Calu3 (cell line): ENCODE measurements at regions not wholly inside any gene's neighbourhood (a gene's known extent, or its start where the extent isn't known, plus 50 kb on each side); places are given as distances from the start of the nearest gene placed in this dataset.
"Not testable (repeated sequence)": the region's sequence is repeated elsewhere in the genome, so short reads cannot be mapped to it uniquely, and the experiment has no call there.

Experiments
- BruUV-seq: library from RNA; stranded (reverse); fragments of 400-500 nt; replicated peaks from 2 replicates; lab custom pipeline; 2021; lab: Mats Ljungman, UMichigan
- CTCF ChIA-PET: fragments of 300-600 bp; sonication (Branson Sonifier 250); formaldehyde crosslinking; loops from one replicate; lab custom pipeline; 2022; ENCODE audit warnings: antibody characterized with exemption; lab: Charles Lee
- DNase-seq: peaks from one replicate; pipeline ENCODE4 v3.0.0; 2022
- H3K27ac Mint-ChIP-seq: one replicate; pipeline ENCODE4 v1.8.0; 2022; ENCODE audit warnings: mixed read lengths; ENCODE audit not compliant: unreplicated experiment
- H3K27me3 Mint-ChIP-seq: one replicate; pipeline ENCODE4 v1.8.0; 2022; ENCODE audit warnings: mixed read lengths; ENCODE audit not compliant: unreplicated experiment
- H3K36me3 Mint-ChIP-seq: one replicate; pipeline ENCODE4 v1.8.0; 2022; ENCODE audit warnings: mild to moderate bottlenecking, moderate library complexity, mixed read lengths; ENCODE audit not compliant: insufficient read depth, unreplicated experiment
- H3K4me1 Mint-ChIP-seq: one replicate; pipeline ENCODE4 v1.8.0; 2022; ENCODE audit warnings: mild to moderate bottlenecking, low read depth, mixed read lengths; ENCODE audit not compliant: unreplicated experiment
- H3K4me3 Mint-ChIP-seq: one replicate; pipeline ENCODE4 v1.8.0; 2022; ENCODE audit warnings: mild to moderate bottlenecking, low read depth, moderate library complexity, mixed read lengths; ENCODE audit not compliant: unreplicated experiment
- H3K9me3 Mint-ChIP-seq: one replicate; pipeline ENCODE4 v1.8.0; 2022; ENCODE audit warnings: low read depth, mixed read lengths; ENCODE audit not compliant: unreplicated experiment
- intact Hi-C: fragments of 100-400 bp; cut with micrococcal nuclease; formaldehyde crosslinking; loops from one replicate; pipeline ENCODE4 v1.10.0; 2022; ENCODE audit not compliant: unreplicated experiment
- TF ChIP-seq, protein P1 (sequence below): fragments of 200-600 bp; IDR thresholded peaks from one replicate; pipeline ENCODE4 v1.8.0; 2022; ENCODE audit warnings: antibody characterized with exemption; ENCODE audit not compliant: unreplicated experiment

DNA sequence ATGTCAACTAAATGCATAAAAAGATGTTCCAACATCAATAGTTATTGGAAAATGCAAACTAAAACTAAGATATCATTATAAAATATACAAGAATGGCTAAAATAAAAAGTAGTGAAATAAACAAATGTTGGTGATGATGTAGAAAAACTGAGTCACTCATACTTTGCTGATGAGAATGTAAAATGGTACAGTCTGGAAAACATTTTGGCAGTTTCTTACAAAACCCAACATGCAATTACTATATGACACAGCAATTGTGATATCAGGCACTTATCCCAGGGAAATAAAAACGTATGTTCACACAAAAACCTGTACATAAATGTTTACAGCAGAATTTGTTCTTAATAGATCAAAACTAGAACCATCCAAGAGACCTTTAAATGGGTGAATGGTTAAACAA, 182.6 kb downstream of the RTL9 start:
- Mint-ChIP-seq H3K27me3 (peaks cover 7% of the 10 kb centered on the region), H3K36me3 (no peaks in the 10 kb centered on the region), H3K27ac (no peak overlapping the region), H3K9me3 (no peaks in the 10 kb centered on the region), H3K4me1 (no peaks in the 10 kb centered on the region), H3K4me3 (no peak overlapping the region)
- intact Hi-C loops: no loop called here
- CTCF ChIA-PET: no interaction called here
- BruUV-seq: no TSS peak
- no peak for DNase-seq
- TF ChIP-seq, protein P1, sequence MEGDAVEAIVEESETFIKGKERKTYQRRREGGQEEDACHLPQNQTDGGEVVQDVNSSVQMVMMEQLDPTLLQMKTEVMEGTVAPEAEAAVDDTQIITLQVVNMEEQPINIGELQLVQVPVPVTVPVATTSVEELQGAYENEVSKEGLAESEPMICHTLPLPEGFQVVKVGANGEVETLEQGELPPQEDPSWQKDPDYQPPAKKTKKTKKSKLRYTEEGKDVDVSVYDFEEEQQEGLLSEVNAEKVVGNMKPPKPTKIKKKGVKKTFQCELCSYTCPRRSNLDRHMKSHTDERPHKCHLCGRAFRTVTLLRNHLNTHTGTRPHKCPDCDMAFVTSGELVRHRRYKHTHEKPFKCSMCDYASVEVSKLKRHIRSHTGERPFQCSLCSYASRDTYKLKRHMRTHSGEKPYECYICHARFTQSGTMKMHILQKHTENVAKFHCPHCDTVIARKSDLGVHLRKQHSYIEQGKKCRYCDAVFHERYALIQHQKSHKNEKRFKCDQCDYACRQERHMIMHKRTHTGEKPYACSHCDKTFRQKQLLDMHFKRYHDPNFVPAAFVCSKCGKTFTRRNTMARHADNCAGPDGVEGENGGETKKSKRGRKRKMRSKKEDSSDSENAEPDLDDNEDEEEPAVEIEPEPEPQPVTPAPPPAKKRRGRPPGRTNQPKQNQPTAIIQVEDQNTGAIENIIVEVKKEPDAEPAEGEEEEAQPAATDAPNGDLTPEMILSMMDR: no peak

GRCh38 chrX:110550854-110551253, 192.2 kb downstream of the RTL9 start:
- H3K27ac Mint-ChIP-seq, H3K27me3 Mint-ChIP-seq, H3K4me3 Mint-ChIP-seq, DNase-seq, H3K4me1 Mint-ChIP-seq, H3K36me3 Mint-ChIP-seq, BruUV-seq, H3K9me3 Mint-ChIP-seq, intact Hi-C loops, CTCF ChIA-PET: not testable (repeated sequence)

GRCh38 chrX:110557864-110558263, 199.2 kb downstream of the RTL9 start:
- no peak overlapping the region for H3K27ac Mint-ChIP-seq
- TF ChIP-seq, protein P1: no peak
- DNase-seq: no peak
- H3K4me1 Mint-ChIP-seq: no peaks in the 10 kb centered on the region
- BruUV-seq: no TSS peak
- peaks cover 11% of the 10 kb centered on the region for H3K27me3 Mint-ChIP-seq
- intact Hi-C loops: no loop called here
- no peak overlapping the region for H3K4me3 Mint-ChIP-seq
- no peaks in the 10 kb centered on the region for H3K36me3 Mint-ChIP-seq
- peaks cover 6% of the 10 kb centered on the region for H3K9me3 Mint-ChIP-seq
- CTCF ChIA-PET: no interaction called here

DNA sequence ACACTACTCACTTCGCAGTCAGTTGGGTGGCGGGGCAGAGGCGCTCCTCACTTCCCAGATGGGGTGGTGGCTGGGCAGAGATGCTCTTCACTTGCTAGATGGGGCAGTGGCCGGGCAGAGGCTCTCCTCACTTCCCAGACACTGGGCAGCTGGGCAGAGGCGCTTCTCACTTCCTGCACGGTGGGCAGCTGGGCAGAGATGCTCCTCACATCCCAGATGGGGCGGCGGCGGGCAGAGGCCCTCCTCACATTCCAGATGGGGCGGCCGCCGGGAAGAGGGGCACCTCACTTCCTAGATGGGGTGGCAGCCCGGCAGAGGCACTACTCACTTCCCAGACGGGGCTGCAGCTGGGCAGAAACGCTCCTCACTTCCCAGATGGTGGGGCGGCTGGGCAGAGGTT, 199.8 kb downstream of the RTL9 start:
- H3K36me3 Mint-ChIP-seq: no peaks in the 10 kb centered on the region
- no peaks in the 10 kb centered on the region for H3K4me1 Mint-ChIP-seq

DNA sequence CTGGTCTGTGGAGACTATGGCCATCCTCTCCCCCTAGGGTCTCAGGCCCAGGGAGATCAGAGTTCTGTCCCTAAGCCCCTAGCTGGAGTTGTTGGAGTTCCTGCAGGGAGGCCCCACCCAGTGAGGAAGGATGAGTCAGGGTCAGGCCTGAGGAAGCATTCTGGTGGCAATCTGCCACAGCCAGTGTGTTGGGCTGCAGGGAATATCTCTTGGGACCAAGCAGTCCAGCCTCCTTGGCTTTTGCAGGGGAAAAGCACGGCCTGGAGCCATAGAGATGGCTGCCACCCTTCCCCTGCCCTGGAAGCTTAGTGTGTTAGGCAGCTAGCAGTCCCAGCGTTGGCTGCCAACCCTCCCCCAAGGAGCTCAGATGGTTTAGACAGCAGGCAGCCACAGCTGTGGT, 202.4 kb downstream of the RTL9 start:
- H3K36me3 Mint-ChIP-seq: no peaks in the 10 kb centered on the region
- peaks cover 6% of the 10 kb centered on the region for H3K9me3 Mint-ChIP-seq
- H3K4me3 Mint-ChIP-seq: no peak overlapping the region
- peaks cover 11% of the 10 kb centered on the region for H3K27me3 Mint-ChIP-seq
- intact Hi-C loops: no loop called here
- H3K4me1 Mint-ChIP-seq: no peaks in the 10 kb centered on the region
- no TSS peak for BruUV-seq
- CTCF ChIA-PET: no interaction called here
- TF ChIP-seq, protein P1: no peak
- H3K27ac Mint-ChIP-seq: no peak overlapping the region
- DNase-seq: no peak

More for the DNA sequence above, 199.8 kb downstream of the RTL9 start:
- H3K27ac Mint-ChIP-seq: no peak overlapping the region
- H3K9me3 Mint-ChIP-seq: peaks cover 6% of the 10 kb centered on the region
- peaks cover 11% of the 10 kb centered on the region for H3K27me3 Mint-ChIP-seq
- intact Hi-C loops: no loop called here
- CTCF ChIA-PET: no interaction called here
- no peak overlapping the region for H3K4me3 Mint-ChIP-seq
- BruUV-seq: no TSS peak
- DNase-seq: no peak
- TF ChIP-seq, protein P1: no peak
